ENCODE measurements at regions not wholly inside any gene's neighbourhood (a gene's known extent, or its start where the extent isn't known, plus 50 kb on each side); places are given as distances from the start of the nearest gene placed in this dataset.
"Not testable (repeated sequence)": the region's sequence is repeated elsewhere in the genome, so short reads cannot be mapped to it uniquely, and the experiment has no call there.

GRCh38 chr2:84288293-84288692, 170.8 kb downstream of the SUCLG1 start:
- no peak for DNase-seq (ENCODE audit: low spot score)

GRCh38 chr2:84286878-84287277, 172.2 kb downstream of the SUCLG1 start:
- no peak for DNase-seq (ENCODE audit: low spot score)

GRCh38 chr2:84285056-84285747, 173.9 kb downstream of the SUCLG1 start:
- DNase-seq (ENCODE audit: low spot score), result no peak

GRCh38 chr2:84283506-84283905, 175.6 kb downstream of the SUCLG1 start:
- no peak for DNase-seq (ENCODE audit: low spot score)

- no peak for DNase-seq (ENCODE audit: low spot score)
Observed at GRCh38 chr2:84281510-84281909, 177.6 kb downstream of the SUCLG1 start.

- no peak for DNase-seq (ENCODE audit: low spot score)
Observed at GRCh38 chr2:84280873-84281272, 178.2 kb downstream of the SUCLG1 start.

GRCh38 chr2:84278386-84278785, 180.7 kb downstream of the SUCLG1 start:
- DNase-seq (ENCODE audit: low spot score), result no peak

- DNase-seq (ENCODE audit: low spot score), result no peak
Observed at GRCh38 chr2:84276590-84277255, 182.4 kb downstream of the SUCLG1 start.

- DNase-seq (ENCODE audit: low spot score), result no peak
Observed at GRCh38 chr2:84273406-84273805, 185.7 kb downstream of the SUCLG1 start.

- DNase-seq (ENCODE audit: low spot score), result no peak
Observed at GRCh38 chr2:84271977-84272376, 187.1 kb downstream of the SUCLG1 start.

- DNase-seq (ENCODE audit: low spot score), result no peak
Observed at GRCh38 chr2:84257831-84258230, 201.2 kb downstream of the SUCLG1 start.

- DNase-seq (ENCODE audit: low spot score), result no peak
Observed at GRCh38 chr2:84251651-84252302, 207.3 kb downstream of the SUCLG1 start.

- no peak for DNase-seq (ENCODE audit: low spot score)
Observed at GRCh38 chr2:84249140-84249539, 209.9 kb downstream of the SUCLG1 start.

- DNase-seq (ENCODE audit: low spot score), result no peak
Observed at GRCh38 chr2:84247532-84247931, 211.5 kb downstream of the SUCLG1 start.

GRCh38 chr2:84243788-84244733, 215.0 kb downstream of the SUCLG1 start:
- no peak for DNase-seq (ENCODE audit: low spot score)

- no peak for DNase-seq (ENCODE audit: low spot score)
Observed at GRCh38 chr2:84238907-84239306, 220.2 kb downstream of the SUCLG1 start.

- no peak for DNase-seq (ENCODE audit: low spot score)
Observed at GRCh38 chr2:84236288-84236687, 222.8 kb downstream of the SUCLG1 start.

- DNase-seq (ENCODE audit: low spot score), result no peak
Observed at GRCh38 chr2:84234103-84234502, 225.0 kb downstream of the SUCLG1 start.

GRCh38 chr2:84231478-84231877, 227.6 kb downstream of the SUCLG1 start:
- DNase-seq (ENCODE audit: low spot score), result no peak

GRCh38 chr2:84224121-84224520, 235.0 kb downstream of the SUCLG1 start:
- DNase-seq (ENCODE audit: low spot score), result no peak

GRCh38 chr2:84223191-84223590, 235.9 kb downstream of the SUCLG1 start:
- no peak for DNase-seq (ENCODE audit: low spot score)

- DNase-seq (ENCODE audit: low spot score), result not testable (repeated sequence)
Observed at GRCh38 chr2:84221102-84221501, 238.0 kb downstream of the SUCLG1 start.
